B cell (primary cell): ENCODE measurements at regions not wholly inside any gene's neighbourhood (a gene's known extent, or its start where the extent isn't known, plus 50 kb on each side); places are given as distances from the start of the nearest gene placed in this dataset.

ENCODE experiments used
- ATAC-seq: fragments of 200-7000 bp; cut with Tn5 transposase; one replicate; pipeline ENCODE4 v1.10.0; 2021; ENCODE audit warnings: low read depth, mild to moderate bottlenecking, moderate number of reproducible peaks, moderate library complexity
- CTCF ChIA-PET: fragments of 350-600 bp; sonication (Branson Sonifier 250); formaldehyde crosslinking; loops from one replicate; lab custom pipeline; 2021; ENCODE audit warnings: antibody characterized with exemption, inconsistent platforms; lab: Charles Lee
- POLR2A ChIA-PET: fragments of 350-600 bp; sonication (Branson Sonifier 250); formaldehyde crosslinking; loops from one replicate; lab custom pipeline; 2021; ENCODE audit warnings: antibody characterized with exemption; lab: Charles Lee
- DNase-seq: peaks from one replicate; pipeline ENCODE4 v3.0.0; 2013
- H2AFZ ChIP-seq: 2 replicates; pipeline ENCODE4 v1.6.1; 2012; ENCODE audit warnings: mild to moderate bottlenecking, low read depth, low read length; ENCODE audit not compliant: insufficient read depth, poor library complexity, severe bottlenecking
- H3K27ac ChIP-seq, 2 donors: 1 replicate in 1 of 2; 2 replicates in 1 of 2; pipeline ENCODE4 v1.5.1; 2012 to 2013; ENCODE audit warnings: low read length in 2 of 2, mild to moderate bottlenecking in 2 of 2, moderate library complexity in 1 of 2
- H3K27me3 ChIP-seq, 4 experiments: fragments of 200-600 bp in 1 of 4; sonication (generic) in 1 of 4; replicated peaks in 1 of 4; 1 replicate in 2 of 4; 2 replicates in 2 of 4; pipeline versions ENCODE4 v1.6.1 to v1.7.0; 2013 to 2016; ENCODE audit warnings: low read length in 3 of 4, mild to moderate bottlenecking in 2 of 4, mixed read lengths in 1 of 4, moderate library complexity in 1 of 4; ENCODE audit not compliant: insufficient read depth in 4 of 4, control insufficient read depth in 3 of 4; ENCODE audit errors: control extremely low read depth in 1 of 4
- H3K36me3 ChIP-seq, 2 experiments: replicated peaks in 1 of 2; 1 replicate in 1 of 2; 2 replicates in 1 of 2; pipeline versions ENCODE4 v1.6.1 to v1.7.1; 2013; ENCODE audit warnings: low read length in 1 of 2; ENCODE audit not compliant: insufficient read depth in 2 of 2, control insufficient read depth in 1 of 2; ENCODE audit errors: control extremely low read depth in 1 of 2, extremely low read depth in 1 of 2
- H3K4me1 ChIP-seq, 2 donors: fragments of 200-600 bp in 1 of 2; sonication (generic) in 1 of 2; 1 replicate in 1 of 2; 2 replicates in 1 of 2; pipeline versions ENCODE4 v1.5.1 to v1.6.1; 2013 to 2017; ENCODE audit warnings: low read length in 2 of 2; ENCODE audit not compliant: control insufficient read depth in 2 of 2, insufficient read depth in 2 of 2
- H3K4me2 ChIP-seq: replicated peaks from 2 replicates; pipeline ENCODE3; 2012; ENCODE audit warnings: mild to moderate bottlenecking, low read depth, low read length; ENCODE audit not compliant: poor library complexity, severe bottlenecking
- H3K4me3 ChIP-seq, 5 experiments: fragments of 200-600 bp in 1 of 5; sonication (generic) in 1 of 5; 1 replicate in 3 of 5; 2 replicates in 2 of 5; pipeline versions ENCODE4 v1.5.1 to v1.7.0; 2011 to 2016; ENCODE audit warnings: low read length in 4 of 5, mild to moderate bottlenecking in 4 of 5, low read depth in 2 of 5, control low read depth in 1 of 5, moderate library complexity in 1 of 5; ENCODE audit not compliant: insufficient read depth in 1 of 5; ENCODE audit errors: control extremely low read depth in 1 of 5, extremely low read depth in 1 of 5
- H3K79me2 ChIP-seq: fragments of 200-600 bp; sonication (generic); one replicate; pipeline ENCODE4 v1.6.0; 2016; ENCODE audit warnings: low read length; ENCODE audit not compliant: control insufficient read depth, insufficient read depth
- H3K9ac ChIP-seq: fragments of 200-600 bp; sonication (generic); 2 replicates; pipeline ENCODE4 v1.6.1; 2017; ENCODE audit warnings: mild to moderate bottlenecking, low read length, moderate library complexity
- H3K9me3 ChIP-seq, 3 donors: one replicate each; pipeline versions ENCODE4 v1.6.1 to v1.7.1; 2013; ENCODE audit warnings: low read length in 2 of 3; ENCODE audit not compliant: control insufficient read depth in 2 of 3, insufficient read depth in 1 of 3; ENCODE audit errors: control extremely low read depth in 1 of 3
- H4K20me1 ChIP-seq: 2 replicates; pipeline ENCODE4 v1.6.0; 2012; ENCODE audit warnings: mild to moderate bottlenecking, low read length; ENCODE audit not compliant: insufficient read depth, control insufficient read depth, poor library complexity, severe bottlenecking
- H3K27ac Mint-ChIP-seq: one replicate; pipeline ENCODE4 v1.8.0; 2021; ENCODE audit warnings: mixed read lengths
- H3K27me3 Mint-ChIP-seq: one replicate; pipeline ENCODE4 v1.8.0; 2021; ENCODE audit warnings: mixed read lengths
- H3K4me1 Mint-ChIP-seq: one replicate; pipeline ENCODE4 v1.8.0; 2021; ENCODE audit warnings: mixed read lengths
- H3K4me3 Mint-ChIP-seq: one replicate; pipeline ENCODE4 v1.8.0; 2021; ENCODE audit warnings: mixed read lengths
- H3K9me3 Mint-ChIP-seq: one replicate; pipeline ENCODE4 v1.8.0; 2022; ENCODE audit warnings: mixed read lengths; ENCODE audit not compliant: insufficient read depth
- EZH2 ChIP-seq: IDR thresholded peaks from 2 replicates; pipeline ENCODE4 v1.6.1; 2012; ENCODE audit warnings: borderline replicate concordance, low read depth, mild to moderate bottlenecking, moderate library complexity, low read length; ENCODE audit not compliant: insufficient read depth, poor library complexity, severe bottlenecking
- WGBS: methylation state at CpG from one replicate; pipeline ENCODE4 v1.1.5; 2013; ENCODE audit warnings: missing lambda C conversion rate; ENCODE audit not compliant: insufficient coverage; 5-methylcytosine and 5-hydroxymethylcytosine counted together
- intact Hi-C: fragments of 100-400 bp; cut with micrococcal nuclease; formaldehyde crosslinking; loops from one replicate; pipeline ENCODE4 v1.10.0; 2022
- TF ChIP-seq, protein P1 (sequence below): fragments of 200-600 bp; IDR thresholded peaks from one replicate; pipeline ENCODE4 v1.8.0; 2022; ENCODE audit warnings: antibody characterized with exemption, mild to moderate bottlenecking

DNA sequence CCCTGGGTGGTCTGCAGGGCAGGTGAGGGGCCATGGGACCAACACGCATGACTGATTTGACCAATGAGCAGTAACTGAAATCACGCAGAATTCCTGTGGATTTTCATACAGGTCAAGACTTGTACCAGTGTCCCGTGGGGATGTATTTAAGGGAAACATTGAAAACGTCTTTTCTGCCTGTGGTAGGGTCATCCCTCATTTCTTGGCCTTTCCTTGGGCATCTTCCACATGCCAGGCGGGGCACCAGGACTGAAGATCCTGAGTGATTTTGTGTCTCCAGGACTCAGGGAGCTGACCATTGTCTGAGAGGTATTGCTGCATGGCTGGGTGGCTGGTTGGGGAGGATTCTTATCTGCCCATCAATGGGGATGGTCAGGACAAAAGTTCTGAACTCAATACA is 289.0 kb downstream of the GLRX3 start:
- H3K27ac ChIP-seq = no peak overlapping the region
- intact Hi-C loops = no loop called here
- H3K4me2 ChIP-seq = no peak overlapping the region
- no peaks in the 10 kb centered on the region for H3K79me2 ChIP-seq
- DNase-seq (no peak), ATAC-seq (no peak)
- no peak overlapping the region for H3K4me3 Mint-ChIP-seq
- H4K20me1 ChIP-seq = no peaks in the 10 kb centered on the region
- POLR2A ChIA-PET = no interaction called here
- no peak overlapping the region for H2AFZ ChIP-seq
- no peaks in the 10 kb centered on the region for H3K4me1 Mint-ChIP-seq
- CTCF ChIA-PET = no interaction called here
- no peaks in the 10 kb centered on the region for H3K9me3 Mint-ChIP-seq
- H3K27me3 ChIP-seq = no peaks in the 10 kb centered on the region
- no peak overlapping the region for H3K27ac Mint-ChIP-seq
- H3K27me3 Mint-ChIP-seq = no peaks in the 10 kb centered on the region
- peaks cover 0 to 23% (median 0%) of the 10 kb centered on the region in 3 donors for H3K9me3 ChIP-seq
- no peaks in the 10 kb centered on the region for H3K4me1 ChIP-seq
- H3K4me3 ChIP-seq = no peak overlapping the region
- TF ChIP-seq EZH2 = no peak
- TF ChIP-seq, protein P1, sequence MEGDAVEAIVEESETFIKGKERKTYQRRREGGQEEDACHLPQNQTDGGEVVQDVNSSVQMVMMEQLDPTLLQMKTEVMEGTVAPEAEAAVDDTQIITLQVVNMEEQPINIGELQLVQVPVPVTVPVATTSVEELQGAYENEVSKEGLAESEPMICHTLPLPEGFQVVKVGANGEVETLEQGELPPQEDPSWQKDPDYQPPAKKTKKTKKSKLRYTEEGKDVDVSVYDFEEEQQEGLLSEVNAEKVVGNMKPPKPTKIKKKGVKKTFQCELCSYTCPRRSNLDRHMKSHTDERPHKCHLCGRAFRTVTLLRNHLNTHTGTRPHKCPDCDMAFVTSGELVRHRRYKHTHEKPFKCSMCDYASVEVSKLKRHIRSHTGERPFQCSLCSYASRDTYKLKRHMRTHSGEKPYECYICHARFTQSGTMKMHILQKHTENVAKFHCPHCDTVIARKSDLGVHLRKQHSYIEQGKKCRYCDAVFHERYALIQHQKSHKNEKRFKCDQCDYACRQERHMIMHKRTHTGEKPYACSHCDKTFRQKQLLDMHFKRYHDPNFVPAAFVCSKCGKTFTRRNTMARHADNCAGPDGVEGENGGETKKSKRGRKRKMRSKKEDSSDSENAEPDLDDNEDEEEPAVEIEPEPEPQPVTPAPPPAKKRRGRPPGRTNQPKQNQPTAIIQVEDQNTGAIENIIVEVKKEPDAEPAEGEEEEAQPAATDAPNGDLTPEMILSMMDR = no peak
- 77% methylated on average over 5 of the region's 5 CpGs for WGBS
- H3K9ac ChIP-seq = no peak overlapping the region
- H3K36me3 ChIP-seq = no peaks in the 10 kb centered on the region

DNA sequence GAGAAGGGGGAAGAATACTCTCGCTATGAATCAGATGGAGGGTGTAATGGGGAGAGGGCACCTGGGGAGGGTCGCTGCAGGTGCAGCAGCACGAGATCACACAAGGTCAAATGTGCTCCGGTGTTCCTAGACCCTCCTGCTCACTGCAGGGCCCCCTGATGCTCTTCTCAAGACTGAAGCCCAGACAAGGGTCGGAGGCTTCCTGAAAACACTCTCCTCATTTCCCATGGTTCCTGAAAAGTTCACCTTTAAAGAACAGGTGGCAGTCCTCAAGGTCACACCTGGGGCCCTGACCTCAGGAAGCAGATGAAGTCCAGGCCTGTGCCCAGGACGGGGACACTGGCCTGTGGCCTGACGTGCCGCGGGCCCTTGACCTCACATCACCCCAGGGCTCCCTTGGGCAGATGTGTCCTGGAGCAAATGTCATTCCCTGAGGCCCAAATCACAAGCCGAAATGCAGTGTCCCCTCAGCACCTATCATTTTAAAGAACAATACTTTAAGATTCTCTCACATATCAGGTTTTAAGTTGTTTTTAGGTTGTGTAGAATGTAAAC is 289.8 kb downstream of the GLRX3 start:
- peaks cover 2% of the 10 kb centered on the region for H3K9me3 Mint-ChIP-seq
- no peaks in the 10 kb centered on the region for H3K4me1 ChIP-seq
- no peak for DNase-seq
- no peaks in the 10 kb centered on the region for H3K4me1 Mint-ChIP-seq
- no peak overlapping the region for H3K4me3 Mint-ChIP-seq
- H3K36me3 ChIP-seq = no peaks in the 10 kb centered on the region
- ChIA-PET POLR2A (no interaction called here), CTCF (no interaction called here)
- H3K4me2 ChIP-seq = no peak overlapping the region
- no peaks in the 10 kb centered on the region for H3K27me3 Mint-ChIP-seq
- H3K9ac ChIP-seq = no peak overlapping the region
- TF ChIP-seq, protein P1 = no peak
- TF ChIP-seq EZH2 = no peak
- ATAC-seq = no peak
- H4K20me1 ChIP-seq = no peaks in the 10 kb centered on the region
- WGBS = 78% methylated on average over 8 of the region's 10 CpGs
- H3K9me3 ChIP-seq = peaks cover 0 to 29% (median 0%) of the 10 kb centered on the region in 3 donors
- no peaks in the 10 kb centered on the region for H3K27me3 ChIP-seq
- H3K27ac Mint-ChIP-seq = no peak overlapping the region
- intact Hi-C loops = no loop called here
- no peak overlapping the region for H2AFZ ChIP-seq
- H3K79me2 ChIP-seq = no peaks in the 10 kb centered on the region
- H3K27ac ChIP-seq = no peak overlapping the region
- H3K4me3 ChIP-seq = no peak overlapping the region
